SK-N-SH (cell line): ENCODE measurements at regions not wholly inside any gene's neighbourhood (a gene's known extent, or its start where the extent isn't known, plus 50 kb on each side); places are given as distances from the start of the nearest gene placed in this dataset.
"Not testable (repeated sequence)": the region's sequence is repeated elsewhere in the genome, so short reads cannot be mapped to it uniquely, and the experiment has no call there.

ENCODE experiments used
- CTCF ChIA-PET: fragments of 300-600, 350-600 bp; formaldehyde crosslinking; extraction: SDS; loops from one replicate; lab custom pipeline; 2021; lab: Yijun Ruan, JAX
- POLR2A ChIA-PET: fragments of 350-600 bp; sonication (Branson Sonifier 250); formaldehyde crosslinking; extraction: SDS; loops from one replicate; lab custom pipeline; 2020; ENCODE audit warnings: antibody characterized with exemption, inconsistent platforms; lab: Yijun Ruan, JAX
- DNase-seq: peaks from one replicate; pipeline ENCODE4 v3.0.0; 2012
- H2AFZ ChIP-seq: fragments of 200-600 bp; sonication (generic); 2 replicates; pipeline ENCODE4 v1.8.1; 2016; ENCODE audit warnings: antibody characterized with exemption, mild to moderate bottlenecking, low read depth
- H3F3A ChIP-seq: fragments of 200-600 bp; sonication (generic); replicated peaks from 2 replicates; pipeline ENCODE3; 2016; ENCODE audit warnings: antibody characterized with exemption, mild to moderate bottlenecking; ENCODE audit not compliant: insufficient read depth
- H3K27ac ChIP-seq, 2 experiments: fragments of 200-500 bp in 1 of 2; fragments of 200-600 bp in 1 of 2; sonication (Bioruptor generic) in 1 of 2; sonication (generic), shearing (Covaris generic) in 1 of 2; 2 replicates each; pipeline versions ENCODE4 v1.5.1 to v1.6.1; 2014 to 2016; ENCODE audit warnings: low read depth in 2 of 2, inconsistent platforms in 1 of 2, low read length in 1 of 2, mild to moderate bottlenecking in 1 of 2, mixed read lengths in 1 of 2
- H3K27me3 ChIP-seq: fragments of 200-600 bp; sonication (generic), shearing (Covaris generic); 2 replicates; pipeline ENCODE4 v1.6.1; 2016; ENCODE audit warnings: mixed run types; ENCODE audit not compliant: insufficient read depth
- H3K36me3 ChIP-seq, 2 experiments: fragments of 200-500 bp in 1 of 2; fragments of 200-600 bp in 1 of 2; sonication (Bioruptor generic) in 1 of 2; sonication (generic) in 1 of 2; replicated peaks in 1 of 2; 2 replicates each; pipeline versions ENCODE3 to v1.5.1; 2014 to 2016; ENCODE audit warnings: low read length in 1 of 2, mild to moderate bottlenecking in 1 of 2; ENCODE audit not compliant: insufficient read depth in 2 of 2, control insufficient read depth in 1 of 2
- H3K4me1 ChIP-seq, 2 experiments: fragments of 200-500 bp in 1 of 2; fragments of 200-600 bp in 1 of 2; sonication (Bioruptor generic) in 1 of 2; sonication (generic), shearing (Covaris generic) in 1 of 2; 2 replicates each; pipeline versions ENCODE4 v1.5.1 to v1.6.1; 2014 to 2016; ENCODE audit warnings: low read depth in 1 of 2, low read length in 1 of 2, mixed run types in 1 of 2; ENCODE audit not compliant: insufficient read depth in 2 of 2, control insufficient read depth in 1 of 2
- H3K4me2 ChIP-seq: fragments of 200-600 bp; sonication (generic), shearing (Covaris generic); 2 replicates; pipeline ENCODE4 v1.6.1; 2017; ENCODE audit warnings: mixed run types
- H3K4me3 ChIP-seq, 2 experiments: fragments of 200-500 bp in 1 of 2; fragments of 200-600 bp in 1 of 2; sonication (Bioruptor generic) in 1 of 2; sonication (generic), shearing (Covaris generic) in 1 of 2; 2 replicates each; pipeline versions ENCODE4 v1.5.1 to v1.8.1; 2014 to 2016; ENCODE audit warnings: low read depth in 2 of 2, inconsistent platforms in 1 of 2, low read length in 1 of 2, mild to moderate bottlenecking in 1 of 2, mixed read lengths in 1 of 2, moderate library complexity in 1 of 2
- H3K79me2 ChIP-seq: fragments of 200-600 bp; sonication (generic); 2 replicates; pipeline ENCODE4 v1.8.1; 2017; ENCODE audit warnings: mild to moderate bottlenecking; ENCODE audit not compliant: insufficient read depth
- H3K9ac ChIP-seq: fragments of 200-600 bp; sonication (generic); 2 replicates; pipeline ENCODE4 v1.6.1; 2017; ENCODE audit warnings: mixed run types
- H3K9me2 ChIP-seq: fragments of 200-600 bp; sonication (generic); 2 replicates; pipeline ENCODE4 v1.6.1; 2017; ENCODE audit warnings: mixed run types
- H3K9me3 ChIP-seq: fragments of 200-600 bp; sonication (generic); 2 replicates; pipeline ENCODE4 v1.6.1; 2017; ENCODE audit warnings: mixed run types, mild to moderate bottlenecking, moderate library complexity
- H4K20me1 ChIP-seq: fragments of 200-600 bp; sonication (generic); 2 replicates; pipeline ENCODE4 v1.6.1; 2017; ENCODE audit warnings: mild to moderate bottlenecking, mixed run types; ENCODE audit not compliant: insufficient read depth
- GATA2 ChIP-seq: sonication (generic); formaldehyde crosslinking; IDR thresholded peaks from 2 replicates; pipeline ENCODE4 v1.5.0; 2020; ENCODE audit warnings: mild to moderate bottlenecking, missing genetic modification reagents
- POLR2AphosphoS5 ChIP-seq: IDR thresholded peaks from 2 replicates; pipeline ENCODE4 v1.6.1; 2012; ENCODE audit warnings: low read depth, low read length
- YY1 ChIP-seq: IDR thresholded peaks from 2 replicates; pipeline ENCODE4 v1.4.0; 2012; ENCODE audit warnings: low read depth, mild to moderate bottlenecking
- WGBS: methylation state at CpG from one replicate; pipeline ENCODE4 v1.1.6; 2017; ENCODE audit warnings: low lambda C conversion rate; 5-methylcytosine and 5-hydroxymethylcytosine counted together
- TF ChIP-seq, protein P1 (sequence below): fragments of 200-600 bp; sonication (generic); IDR thresholded peaks from 2 replicates; pipeline ENCODE4 v1.6.1; 2017; ENCODE audit warnings: antibody characterized with exemption, mild to moderate bottlenecking, moderate library complexity
- TF ChIP-seq, protein P2 (sequence below): fragments of 150-350 bp; IDR thresholded peaks from 2 replicates; pipeline ENCODE4 v1.6.1; 2017; ENCODE audit warnings: antibody characterized with exemption, low read length, low read depth, borderline replicate concordance

DNA sequence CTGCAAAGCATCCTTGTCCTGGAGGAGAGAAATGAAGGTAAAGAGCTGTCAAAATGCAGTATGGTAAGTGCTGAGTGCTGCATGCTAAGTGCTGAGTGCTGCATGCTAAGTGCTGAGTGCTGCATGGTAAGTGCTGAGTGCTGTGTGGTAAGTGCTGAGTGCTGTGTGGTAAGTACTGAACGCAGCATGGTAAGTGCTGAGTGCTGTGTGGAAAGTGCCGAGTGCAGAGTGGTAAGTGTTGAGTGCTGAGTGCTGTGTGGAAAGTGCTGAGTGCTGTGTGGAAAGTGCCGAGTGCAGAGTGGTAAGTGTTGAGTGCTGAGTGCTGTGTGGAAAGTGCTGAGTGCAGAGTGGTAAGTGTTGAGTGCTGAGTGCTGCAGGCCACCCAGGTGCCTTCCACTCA is 322.7 kb upstream of the TNRC6C start:
- not testable (repeated sequence) for H3K4me2 ChIP-seq, H2AFZ ChIP-seq, DNase-seq, H3K27ac ChIP-seq, H3F3A ChIP-seq, H3K9ac ChIP-seq, H4K20me1 ChIP-seq, H3K9me2 ChIP-seq, H3K36me3 ChIP-seq, H3K4me3 ChIP-seq, H3K27me3 ChIP-seq, H3K9me3 ChIP-seq, H3K79me2 ChIP-seq
- ChIA-PET CTCF (interaction anchor here (0.8 to 2.0 kb wide), 3 partner anchors 12 to 378 kb away, joined by 3 to 5 read pairs (median 3); no protein-coding TSS in a partner anchor), POLR2A (interaction anchor here (0.7 kb wide), 1 partner anchor 91 kb away, joined by 3 read pairs; no protein-coding TSS in a partner anchor)
- 41% methylated on average over 3 of the region's 3 CpGs for WGBS
- H3K4me1 ChIP-seq = peaks cover 0 to 16% of the 10 kb centered on the region in 2 experiments; a peak in 1 of 4 replicates

DNA sequence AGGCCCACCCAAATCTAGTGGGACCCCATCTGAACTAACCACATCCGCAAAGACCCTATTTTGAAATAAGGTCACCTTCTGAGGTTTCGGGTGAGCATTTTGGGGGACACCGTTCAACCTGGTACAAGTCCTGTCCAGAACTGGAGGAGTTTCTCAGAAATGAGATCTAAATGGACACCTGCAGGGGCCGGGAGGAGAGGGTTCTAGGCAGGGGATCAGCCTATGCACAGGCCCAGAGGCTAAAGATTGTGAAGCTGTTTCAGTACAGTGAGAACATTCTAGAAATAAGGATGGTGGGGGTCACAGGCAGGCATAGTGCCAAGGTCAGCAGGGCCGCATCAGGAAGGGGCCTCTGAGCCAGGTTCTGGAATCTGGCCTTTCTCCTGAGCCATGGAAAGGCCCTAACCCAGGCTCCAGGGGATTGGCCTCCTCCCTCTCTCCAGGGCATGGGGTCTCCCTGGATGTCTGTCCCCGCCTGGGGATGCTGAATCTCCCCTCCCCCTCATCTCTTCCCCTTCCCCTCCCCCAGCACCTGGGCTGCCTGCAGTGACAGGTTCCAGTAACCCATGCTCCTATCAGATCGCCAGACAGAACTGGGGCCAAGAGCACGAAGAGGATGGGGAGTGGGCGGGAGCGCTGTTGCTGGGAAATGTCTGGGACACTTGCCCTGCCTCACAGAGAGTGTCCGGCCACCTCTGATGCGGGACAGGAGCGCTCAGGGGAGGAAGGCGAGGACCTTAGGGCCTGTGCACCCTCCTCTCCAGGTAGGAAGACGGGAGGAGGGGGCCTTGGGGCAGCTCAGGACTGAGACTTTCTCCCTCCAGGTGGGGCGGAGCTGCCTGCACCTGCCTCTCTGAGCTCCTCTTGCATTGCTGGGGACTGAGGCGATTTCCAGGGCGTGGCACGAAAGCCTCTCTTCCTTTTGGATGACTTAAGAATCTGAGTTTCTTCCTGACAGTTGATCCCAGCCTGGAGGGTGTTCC is 321.4 kb upstream of the TNRC6C start:
- CTCF ChIA-PET = interaction anchor here (0.7 to 2.1 kb wide), 5 partner anchors 9 to 377 kb away, joined by 3 to 7 read pairs (median 5); no protein-coding TSS in a partner anchor
- H3K4me2 ChIP-seq = no peak overlapping the region
- H3K79me2 ChIP-seq = no peaks in the 10 kb centered on the region
- DNase-seq = no peak
- H3K36me3 ChIP-seq = no peaks in the 10 kb centered on the region
- no peaks in the 10 kb centered on the region for H3F3A ChIP-seq
- WGBS = 60% methylated on average over 14 of the region's 19 CpGs
- no peak overlapping the region for H3K4me3 ChIP-seq
- H3K4me1 ChIP-seq = peaks cover 0 to 16% of the 10 kb centered on the region in 2 experiments; a peak in 1 of 4 replicates
- no peak for TF ChIP-seq POLR2AphosphoS5
- TF ChIP-seq, protein P1, sequence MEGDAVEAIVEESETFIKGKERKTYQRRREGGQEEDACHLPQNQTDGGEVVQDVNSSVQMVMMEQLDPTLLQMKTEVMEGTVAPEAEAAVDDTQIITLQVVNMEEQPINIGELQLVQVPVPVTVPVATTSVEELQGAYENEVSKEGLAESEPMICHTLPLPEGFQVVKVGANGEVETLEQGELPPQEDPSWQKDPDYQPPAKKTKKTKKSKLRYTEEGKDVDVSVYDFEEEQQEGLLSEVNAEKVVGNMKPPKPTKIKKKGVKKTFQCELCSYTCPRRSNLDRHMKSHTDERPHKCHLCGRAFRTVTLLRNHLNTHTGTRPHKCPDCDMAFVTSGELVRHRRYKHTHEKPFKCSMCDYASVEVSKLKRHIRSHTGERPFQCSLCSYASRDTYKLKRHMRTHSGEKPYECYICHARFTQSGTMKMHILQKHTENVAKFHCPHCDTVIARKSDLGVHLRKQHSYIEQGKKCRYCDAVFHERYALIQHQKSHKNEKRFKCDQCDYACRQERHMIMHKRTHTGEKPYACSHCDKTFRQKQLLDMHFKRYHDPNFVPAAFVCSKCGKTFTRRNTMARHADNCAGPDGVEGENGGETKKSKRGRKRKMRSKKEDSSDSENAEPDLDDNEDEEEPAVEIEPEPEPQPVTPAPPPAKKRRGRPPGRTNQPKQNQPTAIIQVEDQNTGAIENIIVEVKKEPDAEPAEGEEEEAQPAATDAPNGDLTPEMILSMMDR = no peak
- no peak for TF ChIP-seq YY1
- TF ChIP-seq, protein P2, sequence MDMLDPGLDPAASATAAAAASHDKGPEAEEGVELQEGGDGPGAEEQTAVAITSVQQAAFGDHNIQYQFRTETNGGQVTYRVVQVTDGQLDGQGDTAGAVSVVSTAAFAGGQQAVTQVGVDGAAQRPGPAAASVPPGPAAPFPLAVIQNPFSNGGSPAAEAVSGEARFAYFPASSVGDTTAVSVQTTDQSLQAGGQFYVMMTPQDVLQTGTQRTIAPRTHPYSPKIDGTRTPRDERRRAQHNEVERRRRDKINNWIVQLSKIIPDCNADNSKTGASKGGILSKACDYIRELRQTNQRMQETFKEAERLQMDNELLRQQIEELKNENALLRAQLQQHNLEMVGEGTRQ = no peak
- TF ChIP-seq GATA2 (CRISPR knock-in tag) = peak; percentile 63
- H2AFZ ChIP-seq = no peak overlapping the region
- H3K9ac ChIP-seq = no peak overlapping the region
- POLR2A ChIA-PET = no interaction called here
- H3K9me3 ChIP-seq = no peaks in the 10 kb centered on the region
- no peak overlapping the region for H3K27ac ChIP-seq
- no peaks in the 10 kb centered on the region for H3K9me2 ChIP-seq
- no peaks in the 10 kb centered on the region for H4K20me1 ChIP-seq
- H3K27me3 ChIP-seq = peaks cover 10% of the 10 kb centered on the region
